ENCODE measurements at regions not wholly inside any gene's neighbourhood (a gene's known extent, or its start where the extent isn't known, plus 50 kb on each side); places are given as distances from the start of the nearest gene placed in this dataset.
"Not testable (repeated sequence)": the region's sequence is repeated elsewhere in the genome, so short reads cannot be mapped to it uniquely, and the experiment has no call there.

DNA sequence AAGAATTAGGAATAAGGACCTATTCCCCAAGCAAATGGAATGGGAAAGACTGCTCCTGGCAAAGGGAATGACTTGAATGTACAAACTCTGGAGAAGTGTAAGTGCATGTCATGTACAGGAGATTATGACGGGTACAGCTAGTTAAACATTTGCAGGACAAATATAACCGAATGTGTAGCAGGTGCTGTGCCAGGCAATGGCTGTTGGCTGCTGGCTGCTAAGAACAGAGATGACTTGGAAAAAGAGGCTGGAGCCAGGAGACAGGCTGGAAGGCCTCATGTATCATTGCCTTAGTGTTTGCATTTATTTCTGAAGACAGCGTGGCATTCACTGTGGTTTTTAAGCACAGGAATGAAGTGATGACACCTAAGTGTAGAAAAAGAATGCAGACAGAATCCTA lies 136.8 kb downstream of the TTC8 start:
- no peaks in the 10 kb centered on the region for H3K9me3 Mint-ChIP-seq
- H3K4me3 Mint-ChIP-seq: no peak overlapping the region
- H3K27me3 Mint-ChIP-seq: peaks cover 26% of the 10 kb centered on the region
- H3K36me3 Mint-ChIP-seq (ENCODE audit: low read depth): no peaks in the 10 kb centered on the region
- no peaks in the 10 kb centered on the region for H3K4me1 Mint-ChIP-seq (ENCODE audit: low read depth)
- H3K27ac Mint-ChIP-seq: no peak overlapping the region
- no peak for DNase-seq

- Mint-ChIP-seq H3K4me1 (ENCODE audit: low read depth) (no peaks in the 10 kb centered on the region), H3K9me3 (no peaks in the 10 kb centered on the region), H3K4me3 (no peak overlapping the region)
Observed at GRCh38 chr14:88962356-88962755, 137.9 kb downstream of the TTC8 start.

DNA sequence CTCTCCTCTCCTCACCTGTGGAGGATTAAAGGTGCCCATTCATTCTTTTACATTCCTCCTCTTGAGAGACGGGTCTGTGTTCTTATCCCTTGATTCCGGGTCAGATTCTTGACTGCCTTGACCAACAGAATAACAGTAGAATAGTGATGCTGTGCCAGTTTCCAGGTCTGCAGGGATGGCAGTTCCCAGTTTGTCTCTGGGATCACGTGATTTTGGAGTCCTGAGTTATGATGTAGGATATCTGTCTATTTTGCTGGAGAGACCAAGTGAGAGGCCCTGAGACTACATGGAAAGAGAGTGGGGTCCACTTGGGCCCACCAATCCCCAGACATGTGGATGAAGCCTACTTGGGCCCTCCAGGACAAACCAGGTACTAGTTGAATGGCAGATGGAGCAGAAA lies 142.8 kb downstream of the TTC8 start:
- DNase-seq: no peak
- H3K4me1 Mint-ChIP-seq (ENCODE audit: low read depth): no peaks in the 10 kb centered on the region
- no peaks in the 10 kb centered on the region for H3K9me3 Mint-ChIP-seq
- H3K36me3 Mint-ChIP-seq (ENCODE audit: low read depth): no peaks in the 10 kb centered on the region
- H3K27ac Mint-ChIP-seq: no peak overlapping the region
- no peak overlapping the region for H3K4me3 Mint-ChIP-seq
- H3K27me3 Mint-ChIP-seq: peaks cover 28% of the 10 kb centered on the region

More at GRCh38 chr14:88962356-88962755, 137.9 kb downstream of the TTC8 start:
- H3K27me3 Mint-ChIP-seq: peaks cover 20% of the 10 kb centered on the region
- DNase-seq: no peak
- H3K27ac Mint-ChIP-seq: no peak overlapping the region
- no peaks in the 10 kb centered on the region for H3K36me3 Mint-ChIP-seq (ENCODE audit: low read depth)

DNA sequence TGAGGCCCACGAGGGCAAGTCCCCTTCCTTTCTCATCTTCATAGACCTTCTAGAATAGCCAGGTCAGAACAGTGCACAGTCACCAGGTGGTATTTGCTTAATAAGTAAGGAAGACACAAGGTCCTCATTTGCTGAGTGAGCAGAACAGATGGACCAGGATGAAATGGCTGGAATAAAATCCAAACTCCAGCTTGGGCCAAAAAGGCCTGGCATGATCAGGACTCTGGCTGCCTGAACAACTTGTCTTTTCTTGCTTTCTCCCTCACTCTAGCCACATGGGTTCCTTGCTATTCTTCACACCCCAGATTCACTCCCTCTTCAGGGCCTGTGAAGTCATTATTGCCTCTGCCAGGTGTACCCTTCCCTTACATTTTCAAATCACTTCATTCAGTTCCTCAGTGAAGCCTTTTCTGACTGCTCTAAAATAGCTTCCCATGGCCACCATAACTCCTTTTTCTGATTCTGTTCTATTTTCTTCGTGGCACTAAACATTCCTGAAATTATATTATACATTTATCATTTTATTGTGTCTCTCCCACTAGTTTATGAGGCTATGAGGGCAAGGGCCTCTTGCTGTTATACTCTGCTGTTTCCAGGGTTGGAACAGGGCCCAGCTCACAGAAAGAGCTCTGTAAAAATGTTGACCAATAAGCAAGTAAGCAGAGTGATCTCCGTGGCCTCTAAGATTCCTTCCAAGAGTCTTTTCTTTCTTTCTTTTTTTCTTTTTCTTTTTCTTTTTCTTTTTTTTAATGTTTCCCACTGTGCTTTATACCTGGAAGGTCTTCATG lies 150.8 kb downstream of the TTC8 start:
- H3K36me3 Mint-ChIP-seq (ENCODE audit: low read depth): no peaks in the 10 kb centered on the region
- H3K27ac Mint-ChIP-seq: no peak overlapping the region
- H3K9me3 Mint-ChIP-seq: peaks cover 10% of the 10 kb centered on the region
- no peak for DNase-seq
- no peaks in the 10 kb centered on the region for H3K4me1 Mint-ChIP-seq (ENCODE audit: low read depth)
- no peak overlapping the region for H3K4me3 Mint-ChIP-seq
- H3K27me3 Mint-ChIP-seq: peaks cover 52% of the 10 kb centered on the region

DNA sequence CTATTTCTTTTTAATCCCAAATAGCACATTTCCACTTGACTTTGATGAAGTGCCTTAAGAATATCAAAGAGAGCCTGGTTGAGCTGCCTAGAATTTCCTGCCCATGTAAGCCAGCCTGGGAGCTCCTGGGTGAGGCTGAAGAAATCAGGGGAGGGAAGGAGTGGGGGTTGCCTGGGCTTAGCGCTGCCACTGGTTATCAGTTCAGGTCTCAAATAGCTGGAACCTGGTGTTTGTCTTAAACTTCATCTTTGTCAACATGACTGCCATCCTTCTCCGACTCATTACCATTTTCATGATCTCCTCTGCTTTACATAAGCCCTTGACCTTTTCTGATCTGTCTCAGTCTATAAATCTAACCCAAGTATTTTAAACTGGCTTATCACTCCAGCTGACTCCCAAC lies 151.5 kb downstream of the TTC8 start:
- Mint-ChIP-seq H3K4me3 (no peak overlapping the region), H3K9me3 (peaks cover 10% of the 10 kb centered on the region), H3K27me3 (peaks cover 51% of the 10 kb centered on the region), H3K27ac (no peak overlapping the region), H3K36me3 (ENCODE audit: low read depth) (no peaks in the 10 kb centered on the region), H3K4me1 (ENCODE audit: low read depth) (no peaks in the 10 kb centered on the region)
- DNase-seq: no peak

- H3K36me3 Mint-ChIP-seq (ENCODE audit: low read depth); DNase-seq; H3K4me1 Mint-ChIP-seq (ENCODE audit: low read depth); H3K27ac Mint-ChIP-seq; H3K4me3 Mint-ChIP-seq: not testable (repeated sequence)
- Mint-ChIP-seq H3K9me3 (peaks cover 12% of the 10 kb centered on the region), H3K27me3 (peaks cover 45% of the 10 kb centered on the region)
Observed at GRCh38 chr14:88980907-88981306, 156.5 kb downstream of the TTC8 start.

DNA sequence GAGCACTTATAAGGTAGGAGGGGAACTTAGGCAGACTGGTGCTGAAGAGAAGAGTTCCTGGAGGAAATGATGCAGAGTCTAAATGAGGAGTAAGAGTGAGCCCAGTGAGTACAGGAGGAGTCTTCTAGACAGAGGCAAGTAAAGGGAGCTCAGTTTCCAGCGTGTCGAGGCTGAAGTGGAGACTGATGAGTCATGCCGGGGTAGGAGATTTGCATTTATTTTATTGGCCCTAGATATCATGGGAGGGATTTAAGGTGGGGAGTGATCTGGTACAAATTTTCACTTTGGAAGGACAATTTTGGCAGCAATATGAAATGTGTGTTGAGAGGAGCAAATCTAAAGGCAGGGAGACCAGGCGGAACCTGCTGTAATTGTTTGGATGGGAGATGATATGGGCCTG lies 157.5 kb downstream of the TTC8 start:
- H3K4me3 Mint-ChIP-seq: no peak overlapping the region
- H3K36me3 Mint-ChIP-seq (ENCODE audit: low read depth): no peaks in the 10 kb centered on the region
- no peaks in the 10 kb centered on the region for H3K4me1 Mint-ChIP-seq (ENCODE audit: low read depth)
- no peak for DNase-seq
- peaks cover 40% of the 10 kb centered on the region for H3K27me3 Mint-ChIP-seq
- H3K27ac Mint-ChIP-seq: no peak overlapping the region
- H3K9me3 Mint-ChIP-seq: peaks cover 16% of the 10 kb centered on the region

- H3K36me3 Mint-ChIP-seq (ENCODE audit: low read depth): no peaks in the 10 kb centered on the region
- H3K27ac Mint-ChIP-seq: no peak overlapping the region
- H3K27me3 Mint-ChIP-seq: peaks cover 25% of the 10 kb centered on the region
- peaks cover 16% of the 10 kb centered on the region for H3K9me3 Mint-ChIP-seq
- DNase-seq: no peak
- no peaks in the 10 kb centered on the region for H3K4me1 Mint-ChIP-seq (ENCODE audit: low read depth)
- no peak overlapping the region for H3K4me3 Mint-ChIP-seq
Observed at GRCh38 chr14:88983755-88984154, 159.3 kb downstream of the TTC8 start.

DNA sequence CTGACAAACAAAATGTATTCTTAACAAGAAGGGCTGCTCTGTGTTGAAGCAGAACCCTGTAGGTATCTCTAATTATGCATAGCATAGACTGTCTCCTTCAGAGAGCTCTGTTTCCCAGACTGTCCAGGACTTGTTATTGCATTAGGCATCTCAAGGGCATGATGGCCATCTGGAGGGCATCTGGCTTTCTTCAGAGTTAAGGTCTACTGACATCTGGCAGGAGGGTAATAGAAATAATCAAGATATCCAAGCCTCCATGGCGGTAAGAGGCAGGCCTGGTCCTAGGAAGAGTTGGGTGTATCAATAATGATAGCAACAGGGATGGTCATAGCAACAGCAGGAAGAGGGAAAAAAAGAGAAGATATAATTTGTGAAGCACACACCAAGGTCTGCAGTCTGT lies 161.2 kb downstream of the TTC8 start:
- H3K27ac Mint-ChIP-seq: no peak overlapping the region
- H3K27me3 Mint-ChIP-seq: peaks cover 16% of the 10 kb centered on the region
- H3K36me3 Mint-ChIP-seq (ENCODE audit: low read depth): no peaks in the 10 kb centered on the region
- H3K4me3 Mint-ChIP-seq: no peak overlapping the region
- H3K4me1 Mint-ChIP-seq (ENCODE audit: low read depth): no peaks in the 10 kb centered on the region
- H3K9me3 Mint-ChIP-seq: peaks cover 11% of the 10 kb centered on the region
- no peak for DNase-seq

- Mint-ChIP-seq H3K36me3 (ENCODE audit: low read depth) (no peaks in the 10 kb centered on the region), H3K4me3 (no peak overlapping the region), H3K27me3 (peaks cover 18% of the 10 kb centered on the region), H3K9me3 (peaks cover 11% of the 10 kb centered on the region), H3K4me1 (ENCODE audit: low read depth) (no peaks in the 10 kb centered on the region), H3K27ac (no peak overlapping the region)
- DNase-seq: no peak
Observed at GRCh38 chr14:88986146-88986841, 161.8 kb downstream of the TTC8 start.

DNA sequence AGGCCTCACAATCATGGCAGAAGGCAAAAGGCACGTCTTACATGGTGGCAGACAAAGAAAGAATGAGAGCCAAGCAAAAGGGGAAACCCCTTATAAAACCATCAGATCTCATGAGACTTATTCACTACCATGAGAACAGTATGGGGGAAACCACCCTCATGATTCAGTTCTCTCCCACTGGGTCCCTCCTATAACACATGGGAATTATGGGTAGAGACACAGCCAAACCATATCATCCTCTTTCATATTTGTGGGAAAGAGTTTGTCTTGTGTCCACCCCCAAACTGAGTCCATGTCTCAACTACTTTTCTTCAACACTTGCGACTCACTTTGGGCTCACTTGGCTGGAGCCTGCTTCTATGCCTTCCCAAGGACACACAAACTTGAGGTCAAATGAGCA lies 162.5 kb downstream of the TTC8 start:
- H3K36me3 Mint-ChIP-seq (ENCODE audit: low read depth); H3K27ac Mint-ChIP-seq; H3K4me3 Mint-ChIP-seq; H3K4me1 Mint-ChIP-seq (ENCODE audit: low read depth); DNase-seq: not testable (repeated sequence)
- Mint-ChIP-seq H3K27me3 (peaks cover 19% of the 10 kb centered on the region), H3K9me3 (peaks cover 11% of the 10 kb centered on the region)

DNA sequence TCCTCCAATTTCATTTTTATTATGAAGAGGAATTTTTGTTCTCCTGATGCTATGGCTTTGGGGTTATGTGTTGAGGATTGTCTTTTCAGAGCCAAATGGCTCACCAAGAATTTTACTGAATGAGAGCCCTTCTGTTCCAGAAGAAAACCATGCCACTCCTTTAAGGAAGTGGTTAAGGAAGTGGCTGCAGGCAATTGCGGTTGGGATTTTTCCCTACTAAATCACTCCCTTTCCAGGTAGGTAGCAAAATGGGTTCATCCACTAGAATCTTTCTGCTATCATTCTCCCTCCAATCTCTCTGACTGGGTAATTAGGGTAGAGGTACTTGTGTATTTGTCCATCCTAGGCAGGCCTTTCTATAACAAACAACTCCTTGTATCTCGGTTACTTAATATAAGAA lies 163.1 kb downstream of the TTC8 start:
- no peaks in the 10 kb centered on the region for H3K4me1 Mint-ChIP-seq (ENCODE audit: low read depth)
- H3K27ac Mint-ChIP-seq: no peak overlapping the region
- peaks cover 11% of the 10 kb centered on the region for H3K9me3 Mint-ChIP-seq
- DNase-seq: no peak
- H3K27me3 Mint-ChIP-seq: peaks cover 25% of the 10 kb centered on the region
- H3K4me3 Mint-ChIP-seq: no peak overlapping the region
- H3K36me3 Mint-ChIP-seq (ENCODE audit: low read depth): no peaks in the 10 kb centered on the region

- H3K27me3 Mint-ChIP-seq: peaks cover 41% of the 10 kb centered on the region
- H3K4me3 Mint-ChIP-seq: no peak overlapping the region
- no peak for DNase-seq
- peaks cover 11% of the 10 kb centered on the region for H3K9me3 Mint-ChIP-seq
- H3K36me3 Mint-ChIP-seq (ENCODE audit: low read depth): no peaks in the 10 kb centered on the region
- no peak overlapping the region for H3K27ac Mint-ChIP-seq
- H3K4me1 Mint-ChIP-seq (ENCODE audit: low read depth): no peaks in the 10 kb centered on the region
Observed at GRCh38 chr14:88989911-88990310, 165.5 kb downstream of the TTC8 start.

DNA sequence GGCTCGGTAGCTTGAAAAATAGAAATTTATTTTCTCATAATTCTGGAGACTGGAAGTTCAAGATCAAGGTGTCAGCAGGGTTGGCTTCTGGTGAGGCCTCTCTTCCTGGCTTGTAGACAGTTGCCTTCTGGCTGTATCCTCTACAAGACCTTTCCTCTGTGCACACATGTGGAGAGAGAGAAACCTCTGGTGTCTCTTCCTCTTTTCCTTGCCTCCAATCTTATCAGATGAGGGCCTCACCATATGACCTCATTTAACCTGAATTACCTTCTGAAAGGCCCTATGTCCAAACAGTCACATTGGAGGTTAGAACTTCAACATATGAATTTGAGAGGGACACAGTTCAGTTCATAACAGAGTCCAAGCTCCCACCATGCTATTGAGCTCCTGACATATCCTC lies 166.4 kb downstream of the TTC8 start:
- H3K4me3 Mint-ChIP-seq: no peak overlapping the region
- H3K4me1 Mint-ChIP-seq (ENCODE audit: low read depth): no peaks in the 10 kb centered on the region
- H3K36me3 Mint-ChIP-seq (ENCODE audit: low read depth): no peaks in the 10 kb centered on the region
- peaks cover 46% of the 10 kb centered on the region for H3K27me3 Mint-ChIP-seq
- H3K9me3 Mint-ChIP-seq: peaks cover 8% of the 10 kb centered on the region
- no peak for DNase-seq
- no peak overlapping the region for H3K27ac Mint-ChIP-seq

DNA sequence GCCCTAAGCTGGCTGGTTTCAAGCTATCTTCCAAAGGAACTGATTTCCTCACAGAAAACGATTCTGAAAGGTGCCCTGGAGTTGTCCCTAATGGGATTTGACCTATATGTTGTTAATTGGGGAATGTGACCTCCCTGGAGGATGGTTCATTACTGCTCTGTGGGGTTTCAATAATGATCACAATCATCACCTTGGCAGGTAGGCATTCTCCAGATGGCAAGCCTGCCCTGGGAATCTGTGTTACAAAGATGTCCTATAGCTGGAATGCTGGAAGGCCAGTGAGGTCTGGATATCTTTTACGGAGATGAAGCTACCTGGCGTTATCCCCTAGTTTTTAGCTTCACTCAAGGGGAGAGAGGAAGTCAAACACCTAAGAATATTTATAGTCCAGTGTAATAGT lies 167.6 kb downstream of the TTC8 start:
- peaks cover 49% of the 10 kb centered on the region for H3K27me3 Mint-ChIP-seq
- peaks cover 5% of the 10 kb centered on the region for H3K9me3 Mint-ChIP-seq
- no peaks in the 10 kb centered on the region for H3K36me3 Mint-ChIP-seq (ENCODE audit: low read depth)

More for the DNA sequence above, 167.6 kb downstream of the TTC8 start:
- no peak overlapping the region for H3K27ac Mint-ChIP-seq
- H3K4me1 Mint-ChIP-seq (ENCODE audit: low read depth): no peaks in the 10 kb centered on the region
- DNase-seq: no peak
- no peak overlapping the region for H3K4me3 Mint-ChIP-seq

Measured in activated T-cell treated with anti-CD3 and anti-CD28 coated beads, Interleukin-2, amount 50 U/mL, for 24 hours (primary cell).